ENCODE measurements at regions not wholly inside any gene's neighbourhood (a gene's known extent, or its start where the extent isn't known, plus 50 kb on each side); places are given as distances from the start of the nearest gene placed in this dataset.
"Not testable (repeated sequence)": the region's sequence is repeated elsewhere in the genome, so short reads cannot be mapped to it uniquely, and the experiment has no call there.

- intact Hi-C loops (cut with DNase I; ENCODE audit: low total_unique reads): no loop called here
- no peak for DNase-seq
- Histone ChIP-seq H3K9me3 (peaks cover 0 to 13% (median 5%) of the 10 kb centered on the region in 8 donors), H3K27ac (no peak overlapping the region), H3K27me3 (replicated peaks in 1 of 7) (no peaks in the 10 kb centered on the region), H3K4me1 (no peaks in the 10 kb centered on the region), H3K36me3 (no peaks in the 10 kb centered on the region), H3K4me3 (no peak overlapping the region)
- no peak for TF ChIP-seq POLR2AphosphoS5 (IDR thresholded peaks at IDR 0.05)
- no peak for TF ChIP-seq CTCF (IDR thresholded peaks at IDR 0.05 in 8 of 11, conservative IDR thresholded peaks at IDR 0.05 in 3 of 11)
- WGBS, 5 donors: 50 to 71% (median 58%) methylated on average over 3 of the region's 3 CpGs
These were observed 258.5 kb downstream of the PDCD6IP start for GRCh38 chr3:34056951-34057390.

- H3K4me3 ChIP-seq; intact Hi-C loops (cut with DNase I; ENCODE audit: low total_unique reads); H3K4me1 ChIP-seq; H3K36me3 ChIP-seq; H3K27ac ChIP-seq; H3K27me3 ChIP-seq (replicated peaks in 1 of 7); DNase-seq: not testable (repeated sequence)
- peaks cover 0 to 28% (median 6%) of the 10 kb centered on the region in 8 donors for H3K9me3 ChIP-seq
- 79 to 96% (median 89%) methylated on average over 1 of the region's 1 CpG for WGBS, 5 donors
These were observed 262.6 kb downstream of the PDCD6IP start for GRCh38 chr3:34060995-34061394.

- no peaks in the 10 kb centered on the region for H3K36me3 ChIP-seq
- DNase-seq: no peak
- no peak overlapping the region for H3K27ac ChIP-seq
- no peaks in the 10 kb centered on the region for H3K27me3 ChIP-seq (replicated peaks in 1 of 7)
- 66 to 72% (median 69%) methylated on average over 2 of the region's 2 CpGs for WGBS, 5 donors
- H3K4me3 ChIP-seq: no peak overlapping the region
- intact Hi-C loops (cut with DNase I; ENCODE audit: low total_unique reads): no loop called here
- no peaks in the 10 kb centered on the region for H3K4me1 ChIP-seq
- peaks cover 0 to 24% (median 3%) of the 10 kb centered on the region in 8 donors for H3K9me3 ChIP-seq
- TF ChIP-seq CTCF (IDR thresholded peaks at IDR 0.05 in 8 of 11, conservative IDR thresholded peaks at IDR 0.05 in 3 of 11): no peak
- TF ChIP-seq POLR2A (IDR thresholded peaks at IDR 0.05): no peak
- no peak for TF ChIP-seq POLR2AphosphoS5 (IDR thresholded peaks at IDR 0.05)
These were observed 267.5 kb downstream of the PDCD6IP start for GRCh38 chr3:34065901-34066300.

GRCh38 chr3:34066328-34066727 is 267.9 kb downstream of the PDCD6IP start:
- Histone ChIP-seq H3K4me3 (no peak overlapping the region), H3K36me3 (no peaks in the 10 kb centered on the region), H3K27ac (no peak overlapping the region), H3K27me3 (replicated peaks in 1 of 7) (no peaks in the 10 kb centered on the region), H3K4me1 (no peaks in the 10 kb centered on the region), H3K9me3 (peaks cover 0 to 20% (median 0%) of the 10 kb centered on the region in 8 donors)
- WGBS, 5 donors: 76 to 88% (median 79%) methylated on average over 2 of the region's 2 CpGs
- DNase-seq: no peak
- intact Hi-C loops (cut with DNase I; ENCODE audit: low total_unique reads): no loop called here
- no peak for TF ChIP-seq POLR2A (IDR thresholded peaks at IDR 0.05)
- TF ChIP-seq POLR2AphosphoS5 (IDR thresholded peaks at IDR 0.05): no peak
- TF ChIP-seq CTCF (IDR thresholded peaks at IDR 0.05 in 8 of 11, conservative IDR thresholded peaks at IDR 0.05 in 3 of 11): no peak

- no peak for DNase-seq
- no peaks in the 10 kb centered on the region for H3K27me3 ChIP-seq (replicated peaks in 1 of 7)
- H3K9me3 ChIP-seq: peaks cover 0 to 15% (median 0%) of the 10 kb centered on the region in 8 donors
- H3K36me3 ChIP-seq: no peaks in the 10 kb centered on the region
- no peaks in the 10 kb centered on the region for H3K4me1 ChIP-seq
- H3K4me3 ChIP-seq: no peak overlapping the region
- intact Hi-C loops (cut with DNase I; ENCODE audit: low total_unique reads): no loop called here
- WGBS, 5 donors: 53 to 74% (median 57%) methylated on average over 2 of the region's 2 CpGs
- H3K27ac ChIP-seq: no peak overlapping the region
- TF ChIP-seq CTCF (IDR thresholded peaks at IDR 0.05 in 8 of 11, conservative IDR thresholded peaks at IDR 0.05 in 3 of 11) (no peak), POLR2A (IDR thresholded peaks at IDR 0.05) (no peak), POLR2AphosphoS5 (IDR thresholded peaks at IDR 0.05) (no peak)
These were observed 268.6 kb downstream of the PDCD6IP start for GRCh38 chr3:34066999-34067398.

Data from spleen (tissue), 11 donors.